ENCODE measurements at regions not wholly inside any gene's neighbourhood (a gene's known extent, or its start where the extent isn't known, plus 50 kb on each side); places are given as distances from the start of the nearest gene placed in this dataset.

DNA sequence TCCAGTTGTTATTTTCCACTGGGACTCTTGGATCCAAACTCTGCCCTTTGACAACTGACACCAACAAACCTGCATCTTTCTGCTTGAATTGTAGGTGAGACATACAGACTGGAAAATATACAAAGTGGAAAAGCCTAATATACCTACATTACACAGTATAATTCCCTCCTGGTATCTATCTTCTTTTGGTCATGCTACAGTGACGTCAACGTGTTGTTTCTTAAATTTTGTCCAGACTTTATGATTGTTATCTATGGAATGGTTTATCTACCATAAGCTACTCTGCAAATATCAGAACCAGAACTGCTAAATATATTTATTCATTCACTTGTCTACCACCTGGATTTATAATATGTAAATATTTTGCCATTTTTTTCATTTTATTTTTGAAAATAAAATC lies 264.3 kb upstream of the ZPLD1 start:
- TF ChIP-seq, protein P1, sequence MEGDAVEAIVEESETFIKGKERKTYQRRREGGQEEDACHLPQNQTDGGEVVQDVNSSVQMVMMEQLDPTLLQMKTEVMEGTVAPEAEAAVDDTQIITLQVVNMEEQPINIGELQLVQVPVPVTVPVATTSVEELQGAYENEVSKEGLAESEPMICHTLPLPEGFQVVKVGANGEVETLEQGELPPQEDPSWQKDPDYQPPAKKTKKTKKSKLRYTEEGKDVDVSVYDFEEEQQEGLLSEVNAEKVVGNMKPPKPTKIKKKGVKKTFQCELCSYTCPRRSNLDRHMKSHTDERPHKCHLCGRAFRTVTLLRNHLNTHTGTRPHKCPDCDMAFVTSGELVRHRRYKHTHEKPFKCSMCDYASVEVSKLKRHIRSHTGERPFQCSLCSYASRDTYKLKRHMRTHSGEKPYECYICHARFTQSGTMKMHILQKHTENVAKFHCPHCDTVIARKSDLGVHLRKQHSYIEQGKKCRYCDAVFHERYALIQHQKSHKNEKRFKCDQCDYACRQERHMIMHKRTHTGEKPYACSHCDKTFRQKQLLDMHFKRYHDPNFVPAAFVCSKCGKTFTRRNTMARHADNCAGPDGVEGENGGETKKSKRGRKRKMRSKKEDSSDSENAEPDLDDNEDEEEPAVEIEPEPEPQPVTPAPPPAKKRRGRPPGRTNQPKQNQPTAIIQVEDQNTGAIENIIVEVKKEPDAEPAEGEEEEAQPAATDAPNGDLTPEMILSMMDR (IDR thresholded peaks at IDR 0.05) = no peak
- no peak for TF ChIP-seq POLR2A (IDR thresholded peaks at IDR 0.05)
- no peak for TF ChIP-seq POLR2AphosphoS5 (IDR thresholded peaks at IDR 0.05)
